ENCODE measurements at regions not wholly inside any gene's neighbourhood (a gene's known extent, or its start where the extent isn't known, plus 50 kb on each side); places are given as distances from the start of the nearest gene placed in this dataset.

- TF ChIP-seq POLR2AphosphoS5 (IDR thresholded peaks at IDR 0.05; ENCODE audit: low read depth, low read length) (no peak), POLR2A (IDR thresholded peaks at IDR 0.05; ENCODE audit: low read depth, low read length) (no peak), TAF1 (IDR thresholded peaks at IDR 0.05; ENCODE audit: borderline replicate concordance, low read depth, low read length) (no peak)
Measured at GRCh38 chr2:208827109-208827508, 420.5 kb downstream of the PTH2R start.

All from GM12892 (cell line).